PC-3 (cell line): ENCODE measurements at regions not wholly inside any gene's neighbourhood (a gene's known extent, or its start where the extent isn't known, plus 50 kb on each side); places are given as distances from the start of the nearest gene placed in this dataset.

ENCODE experiments used
- ATAC-seq: fragments of 200-7000 bp; cut with Tn5 transposase; 2 replicates; pipeline ENCODE4 v1.9.1; 2020; ENCODE audit warnings: mild to moderate bottlenecking, moderate library complexity
- BruUV-seq: library from RNA; stranded (reverse); fragments of 400-500 nt; replicated peaks from 2 replicates; lab custom pipeline; 2021; lab: Mats Ljungman, UMichigan
- CTCF ChIA-PET: fragments of 300-600 bp; sonication (Branson Sonifier 250); formaldehyde crosslinking; loops from one replicate; lab custom pipeline; 2022; ENCODE audit warnings: antibody characterized with exemption; lab: Charles Lee
- POLR2A ChIA-PET: fragments of 300-600 bp; sonication (Branson Sonifier 250); formaldehyde crosslinking; loops from one replicate; lab custom pipeline; 2022; ENCODE audit warnings: antibody characterized with exemption; ENCODE audit not compliant: unreplicated experiment; lab: Charles Lee
- DNase-seq: peaks from one replicate; pipeline ENCODE4 v3.0.0-alpha.2; 2015
- H2AFZ ChIP-seq: fragments of 300-600 bp; sonication (generic); 2 replicates; pipeline ENCODE4 v1.6.0; 2016; ENCODE audit warnings: antibody characterized with exemption, low read length
- H3F3A ChIP-seq: fragments of 300-600 bp; sonication (generic); one replicate; pipeline ENCODE4 v1.6.0; 2017; ENCODE audit warnings: antibody characterized with exemption, low read length, control low read depth, mild to moderate bottlenecking; ENCODE audit not compliant: unreplicated experiment
- H3K27ac ChIP-seq: fragments of 300-600 bp; sonication (generic); 2 replicates; pipeline ENCODE4 v1.5.1; 2016; ENCODE audit warnings: mild to moderate bottlenecking, low read length
- H3K27me3 ChIP-seq: fragments of 300-600 bp; sonication (generic); 2 replicates; pipeline ENCODE4 v1.6.1; 2016; ENCODE audit warnings: low read length, mixed read lengths
- H3K36me3 ChIP-seq: fragments of 300-600 bp; sonication (generic); 2 replicates; pipeline ENCODE4 v1.6.1; 2016; ENCODE audit warnings: low read depth, mixed run types, low read length, mixed read lengths
- H3K4me1 ChIP-seq: fragments of 300-600 bp; sonication (generic); 2 replicates; pipeline ENCODE4 v1.5.1; 2016; ENCODE audit warnings: low read length; ENCODE audit not compliant: insufficient read depth
- H3K4me2 ChIP-seq: fragments of 300-600 bp; sonication (generic); 2 replicates; pipeline ENCODE4 v1.6.0; 2016; ENCODE audit warnings: low read length
- H3K4me3 ChIP-seq: fragments of 300-600 bp; sonication (generic); 2 replicates; pipeline ENCODE4 v1.5.1; 2016; ENCODE audit warnings: mild to moderate bottlenecking, low read length, mixed read lengths
- H3K79me2 ChIP-seq: fragments of 300-600 bp; sonication (generic); 2 replicates; pipeline ENCODE4 v1.6.1; 2017; ENCODE audit warnings: low read length, mixed read lengths
- H3K9ac ChIP-seq: fragments of 300-600 bp; sonication (generic); 2 replicates; pipeline ENCODE4 v1.6.0; 2016; ENCODE audit warnings: mild to moderate bottlenecking, low read length
- H3K9me2 ChIP-seq: fragments of 300-600 bp; sonication (generic); replicated peaks from 2 replicates; pipeline ENCODE4 v1.6.1; 2016; ENCODE audit warnings: mixed run types, low read length, mixed read lengths
- H3K9me3 ChIP-seq: fragments of 300-600 bp; sonication (generic); 2 replicates; pipeline ENCODE4 v1.6.1; 2016; ENCODE audit warnings: low read length, mixed read lengths
- H4K20me1 ChIP-seq: fragments of 300-600 bp; sonication (generic); 2 replicates; pipeline ENCODE4 v1.6.1; 2016; ENCODE audit warnings: low read length, mixed read lengths
- CTCF ChIP-seq: fragments of 300-600 bp; sonication (generic); conservative IDR thresholded peaks from 2 replicates; pipeline ENCODE4 v1.5.1; 2017; ENCODE audit warnings: antibody characterized with exemption, low read depth, mild to moderate bottlenecking, low read length
- EZH2 ChIP-seq: fragments of 300-600 bp; sonication (generic); IDR thresholded peaks from one replicate; pipeline ENCODE4 v1.6.1; 2017; ENCODE audit warnings: antibody characterized with exemption, mild to moderate bottlenecking, low read length; ENCODE audit not compliant: unreplicated experiment
- EZH2phosphoT487 ChIP-seq: fragments of 300-600 bp; sonication (generic); IDR thresholded peaks from 2 replicates; pipeline ENCODE4 v1.6.1; 2018; ENCODE audit warnings: mild to moderate bottlenecking, antibody characterized with exemption, low read length, borderline replicate concordance
- intact Hi-C: fragments of 100-400 bp; cut with micrococcal nuclease; formaldehyde crosslinking; loops from 2 replicates; pipeline ENCODE4 v1.9.0; 2023

DNA sequence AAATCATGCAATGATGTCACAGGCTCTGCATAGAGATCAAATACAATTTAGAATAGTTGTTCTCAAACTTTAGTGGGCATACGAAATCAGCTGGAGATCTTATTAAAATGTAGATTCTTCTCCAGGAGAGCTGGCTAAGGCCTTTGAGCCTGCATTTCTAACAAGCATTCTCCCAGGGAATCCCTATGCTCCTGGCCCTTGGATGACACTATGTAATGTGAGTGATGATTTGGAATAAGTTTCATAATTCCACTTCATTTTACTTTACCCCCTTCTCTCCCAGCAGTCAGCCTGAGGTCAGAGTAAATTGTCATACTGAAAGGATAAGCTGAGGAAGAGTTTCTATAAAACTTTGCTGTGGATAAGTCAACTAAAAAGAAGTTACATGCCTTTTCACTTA, 189.1 kb downstream of the UBE2E3 start:
- Histone ChIP-seq H3K79me2 (no peaks in the 10 kb centered on the region), H3K4me3 (no peak overlapping the region), H3K27me3 (no peaks in the 10 kb centered on the region), H3K9ac (no peak overlapping the region), H4K20me1 (no peaks in the 10 kb centered on the region), H3K9me2 (no peaks in the 10 kb centered on the region), H3K27ac (no peak overlapping the region), H3K9me3 (0 out of 2 replicates have a peak, but pooled peaks cover 3% of the 10 kb centered on the region), H3K36me3 (no peaks in the 10 kb centered on the region), H3K4me2 (0 out of 2 replicates have a peak overlapping the region, but pooled peaks have one; percentile 18), H3F3A (no peaks in the 10 kb centered on the region), H2AFZ (no peak overlapping the region), H3K4me1 (peaks cover 21% of the 10 kb centered on the region)
- intact Hi-C loops, result no loop called here
- BruUV-seq, result no TSS peak
- ChIA-PET CTCF (no interaction called here), POLR2A (no interaction called here)
- ATAC-seq (no peak), DNase-seq (no peak)
- TF ChIP-seq EZH2phosphoT487 (no peak), EZH2 (no peak), CTCF (no peak)

GRCh38 chr2:181170256-181170655, 189.9 kb downstream of the UBE2E3 start:
- POLR2A ChIA-PET, result no interaction called here
- CTCF ChIA-PET, result no interaction called here
- BruUV-seq, result no TSS peak

More at GRCh38 chr2:181170256-181170655, 189.9 kb downstream of the UBE2E3 start:
- intact Hi-C loops, result loop anchor here (10.0 kb wide), 1 partner anchor 295 kb away; no protein-coding TSS in a partner anchor
- no peak overlapping the region for H2AFZ ChIP-seq
- no peaks in the 10 kb centered on the region for H3K36me3 ChIP-seq
- no peak overlapping the region for H3K9ac ChIP-seq
- peaks cover 29% of the 10 kb centered on the region for H3K4me1 ChIP-seq
- no peak overlapping the region for H3K4me3 ChIP-seq
- H3K27me3 ChIP-seq, result no peaks in the 10 kb centered on the region
- no peaks in the 10 kb centered on the region for H3F3A ChIP-seq
- no peaks in the 10 kb centered on the region for H3K79me2 ChIP-seq
- H4K20me1 ChIP-seq, result no peaks in the 10 kb centered on the region
- peak overlapping the region; percentile 18; the same call in 1 of the 2 replicates for H3K4me2 ChIP-seq
- ATAC-seq, result peak; percentile 94
- TF ChIP-seq EZH2phosphoT487 (no peak), CTCF (no peak), EZH2 (no peak)
- DNase-seq, result peak; percentile 52
- H3K9me2 ChIP-seq, result no peaks in the 10 kb centered on the region
- no peak overlapping the region for H3K27ac ChIP-seq
- H3K9me3 ChIP-seq, result 0 out of 2 replicates have a peak, but pooled peaks cover 3% of the 10 kb centered on the region
